ENCODE measurements at regions not wholly inside any gene's neighbourhood (a gene's known extent, or its start where the extent isn't known, plus 50 kb on each side); places are given as distances from the start of the nearest gene placed in this dataset.
"Not testable (repeated sequence)": the region's sequence is repeated elsewhere in the genome, so short reads cannot be mapped to it uniquely, and the experiment has no call there.

DNA sequence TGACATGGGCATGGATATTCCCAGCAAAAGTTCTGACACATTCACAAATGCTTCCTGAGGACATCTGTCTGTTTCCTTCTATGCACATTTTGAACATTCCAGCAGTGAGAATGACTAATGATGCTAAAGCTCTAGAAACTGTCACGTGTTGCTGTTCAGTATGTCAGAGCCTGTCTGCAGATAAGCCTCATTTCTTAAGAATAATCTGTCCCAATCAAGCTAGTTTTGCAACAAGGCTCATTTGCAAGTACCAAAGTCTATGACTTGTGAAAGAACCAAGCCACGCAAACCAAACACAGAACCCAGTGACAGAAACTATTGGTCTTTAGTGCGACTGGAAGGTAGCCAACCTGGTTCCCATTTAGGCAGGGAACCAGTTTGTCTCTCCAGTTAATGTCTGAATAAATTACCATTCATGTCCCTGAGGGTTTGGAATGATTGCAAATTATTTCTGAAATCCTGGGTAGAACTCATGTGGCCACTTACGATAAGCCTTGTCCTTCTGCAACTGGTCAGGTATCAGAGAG is 178.5 kb downstream of the C9orf152 start:
- no peak for DNase-seq

DNA sequence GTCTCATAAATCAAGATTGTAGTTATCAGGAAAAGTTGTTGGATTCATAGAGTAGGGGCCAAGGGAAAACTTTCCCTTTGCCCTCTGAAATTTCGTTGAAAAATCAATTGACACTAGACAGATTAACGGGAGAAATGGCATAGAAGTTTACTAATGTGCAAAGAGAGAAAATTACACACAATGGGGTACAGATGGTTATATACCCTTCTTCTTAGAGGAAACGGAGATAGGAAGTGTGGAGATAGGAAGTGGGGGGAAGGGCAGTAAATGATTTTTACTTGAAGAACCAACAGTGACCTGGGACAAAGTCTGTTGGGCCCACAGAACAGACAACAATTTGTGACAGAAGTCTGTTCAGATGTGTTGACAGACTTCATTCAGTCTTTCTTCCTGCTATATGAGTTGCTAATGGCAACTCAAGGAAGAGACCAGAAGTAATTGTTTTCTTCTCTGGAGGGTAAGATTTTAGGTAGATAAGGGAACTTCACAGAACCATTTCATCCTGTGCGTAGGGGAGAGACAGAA is 177.9 kb downstream of the C9orf152 start:
- DNase-seq, result no peak

DNA sequence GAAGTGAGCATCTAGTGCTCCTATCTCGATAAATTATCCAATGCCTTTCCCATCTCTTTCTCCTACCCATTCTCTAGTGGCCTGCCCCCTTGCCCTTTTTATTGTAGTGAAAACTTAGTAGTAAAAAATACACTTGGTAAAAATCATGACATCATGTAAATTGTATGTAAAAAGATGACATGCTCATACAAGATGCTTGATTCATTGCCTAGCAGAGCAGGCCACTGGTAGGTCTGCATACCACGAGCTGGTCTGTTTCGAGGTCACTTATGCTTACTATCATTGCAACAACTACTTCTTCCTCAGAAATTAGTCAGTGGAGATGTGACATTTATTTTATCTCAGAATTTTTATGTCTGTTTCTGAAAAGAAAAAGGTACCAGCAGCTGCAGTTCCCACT is 177.3 kb downstream of the C9orf152 start:
- no peak for DNase-seq

DNA sequence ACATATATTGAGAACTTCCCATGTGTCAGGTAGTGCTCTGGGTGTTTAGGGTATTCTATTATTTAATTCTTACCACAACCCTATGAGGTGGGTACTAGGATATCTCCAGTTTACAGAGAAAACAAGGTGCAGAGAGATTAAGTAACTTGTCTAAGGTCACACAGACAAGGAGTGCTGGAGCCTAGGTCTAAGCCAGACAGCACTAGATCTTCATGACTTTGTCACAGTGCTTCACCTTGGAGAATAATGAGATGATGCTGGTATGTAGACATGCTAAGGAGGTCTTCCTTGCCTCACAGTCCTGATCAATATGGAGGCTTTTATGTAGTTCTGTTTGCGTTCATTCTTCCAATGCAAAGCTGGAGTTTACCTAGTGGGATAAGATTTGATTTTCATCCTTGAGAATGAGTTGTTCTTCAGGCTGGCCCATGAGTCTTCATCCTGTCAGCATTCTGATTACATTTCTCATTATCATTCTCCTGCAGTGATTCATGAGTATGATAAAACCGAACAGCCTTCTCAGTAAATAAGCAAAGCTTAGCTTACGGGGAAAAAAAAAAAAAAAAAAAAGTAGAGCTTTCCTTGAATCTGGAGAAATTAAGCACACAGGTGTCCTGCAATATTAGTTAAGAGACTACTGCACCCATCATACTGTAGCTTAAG is 176.3 kb downstream of the C9orf152 start:
- DNase-seq, result no peak

DNA sequence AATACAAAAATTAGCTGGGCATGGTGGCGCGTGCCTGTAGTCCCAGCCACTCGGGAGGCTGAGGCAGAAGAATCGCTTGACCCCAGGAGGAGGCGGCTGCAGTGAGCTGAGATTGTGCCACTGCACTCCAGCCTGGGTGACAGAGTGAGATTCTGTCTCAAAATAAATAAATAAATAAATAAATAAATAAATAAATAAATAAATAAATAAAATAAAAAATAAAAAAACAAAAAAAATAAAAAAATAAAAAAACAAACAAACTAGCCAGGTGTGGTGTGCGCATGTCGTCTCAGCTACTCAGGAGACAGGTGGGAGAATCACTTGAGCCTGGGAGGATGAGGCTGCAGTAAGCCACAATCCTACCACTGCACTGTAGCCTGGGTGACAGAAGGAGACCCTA is 175.4 kb downstream of the C9orf152 start:
- not testable (repeated sequence) for DNase-seq

DNA sequence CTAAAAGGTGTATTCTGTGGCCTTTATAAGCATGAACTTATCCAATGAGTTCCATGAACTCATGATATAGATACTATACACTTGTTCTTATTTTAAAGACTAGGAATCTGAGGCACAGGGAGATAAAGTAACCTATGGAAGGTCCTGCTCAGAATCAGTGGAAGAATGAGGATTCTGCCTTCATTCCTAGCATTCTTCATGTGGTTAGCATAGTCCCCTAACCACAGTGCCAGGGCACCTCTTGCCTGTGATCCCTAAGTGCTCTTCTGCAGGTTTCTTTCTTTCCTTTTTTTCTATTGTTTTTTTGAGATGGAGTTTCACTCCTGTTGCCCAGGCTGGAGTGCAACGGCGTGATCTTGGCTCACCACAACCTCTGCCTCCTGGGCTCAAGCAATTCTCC is 174.1 kb downstream of the C9orf152 start:
- no peak for DNase-seq

DNA sequence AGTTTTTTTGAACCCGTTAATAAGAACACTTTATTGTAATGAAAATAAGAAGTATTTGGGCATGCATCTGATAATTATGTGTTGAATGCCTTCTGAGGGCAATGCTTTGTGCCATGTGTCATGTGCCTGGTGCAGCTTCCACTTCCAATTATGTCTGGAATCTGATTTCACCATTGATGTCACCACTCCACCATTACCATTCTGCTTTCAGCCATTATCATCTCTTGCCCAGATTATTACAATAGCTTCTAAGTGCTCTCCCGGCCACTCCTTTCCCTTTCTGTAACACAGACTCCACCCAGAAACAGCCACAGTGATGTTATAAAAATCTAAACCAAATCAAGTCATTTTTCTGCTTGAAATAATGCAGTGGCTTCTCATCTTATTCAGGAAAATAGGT is 171.7 kb downstream of the C9orf152 start:
- no peak for DNase-seq

DNA sequence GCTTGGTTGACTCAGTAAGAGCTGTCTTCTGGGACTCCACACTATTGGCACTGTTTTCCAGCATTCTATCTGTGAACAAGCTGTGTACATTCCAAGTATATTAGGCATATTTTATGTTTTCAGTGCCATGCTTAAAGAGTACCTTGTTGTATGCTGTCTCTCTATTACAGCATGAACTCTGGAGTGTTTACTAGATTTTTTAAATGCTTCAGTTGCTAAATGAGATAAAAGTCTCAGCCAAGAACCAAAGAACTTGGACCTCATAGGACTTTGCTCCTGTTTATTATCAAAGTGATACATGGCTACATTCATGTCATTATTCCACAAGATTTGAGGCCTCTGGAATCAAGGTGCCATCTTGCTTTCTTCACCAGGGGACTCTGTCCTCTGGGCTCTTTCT is 167.2 kb downstream of the C9orf152 start:
- DNase-seq, result no peak

DNA sequence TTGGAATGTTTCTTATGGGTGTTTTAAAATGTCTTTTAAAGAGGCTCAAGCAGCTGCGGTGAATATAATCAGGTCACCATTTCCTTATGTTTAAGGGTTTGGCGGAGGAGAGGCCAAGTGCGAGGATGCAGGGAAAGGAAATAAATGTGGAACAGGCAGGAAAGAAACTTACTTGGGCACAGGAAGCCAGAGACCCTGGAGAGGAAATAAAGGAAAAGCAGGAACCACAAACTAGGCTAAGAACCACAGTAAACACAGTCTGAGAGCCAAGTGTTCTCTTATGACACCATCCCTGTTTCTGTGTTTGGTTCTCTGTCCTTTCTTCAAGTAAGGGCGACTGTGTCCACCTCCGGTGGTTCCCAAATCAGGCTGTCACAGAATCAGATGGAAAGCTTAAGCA is 166.5 kb downstream of the C9orf152 start:
- no peak for DNase-seq

DNA sequence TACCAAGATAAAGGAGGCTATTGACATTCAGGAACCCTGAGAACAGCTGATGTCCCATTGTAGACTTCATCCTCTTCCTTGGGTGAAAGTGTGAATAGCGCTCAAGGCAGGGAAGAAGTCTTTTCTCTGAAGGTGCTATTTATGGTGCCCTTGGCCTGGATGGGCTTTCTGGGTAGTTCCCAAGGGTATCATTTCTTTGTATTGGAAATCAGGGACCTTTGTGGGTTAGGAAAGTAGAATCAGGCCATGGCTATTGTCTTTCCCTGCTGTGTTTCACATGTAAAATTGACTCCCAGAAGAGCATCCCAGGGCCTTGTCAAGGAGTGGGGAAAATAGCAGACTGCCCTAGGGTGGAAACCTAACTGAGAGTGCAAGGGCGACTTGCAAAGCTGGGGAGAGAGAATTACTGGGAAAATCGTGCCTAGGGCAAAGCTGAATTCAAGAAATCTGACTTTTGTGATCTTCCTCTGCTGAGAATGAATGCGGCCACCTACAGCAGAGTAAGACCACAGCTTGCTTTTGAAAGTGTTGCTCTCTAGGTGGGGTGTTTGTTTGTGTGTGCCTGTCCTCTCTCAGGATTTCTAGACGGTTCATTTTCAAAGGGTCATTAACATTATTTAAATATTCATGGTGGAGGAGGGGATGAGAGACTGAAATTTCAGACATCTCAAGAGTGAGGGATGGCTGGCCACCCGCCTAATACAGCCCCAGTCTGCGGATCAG is 160.6 kb downstream of the C9orf152 start:
- no peak for DNase-seq

DNA sequence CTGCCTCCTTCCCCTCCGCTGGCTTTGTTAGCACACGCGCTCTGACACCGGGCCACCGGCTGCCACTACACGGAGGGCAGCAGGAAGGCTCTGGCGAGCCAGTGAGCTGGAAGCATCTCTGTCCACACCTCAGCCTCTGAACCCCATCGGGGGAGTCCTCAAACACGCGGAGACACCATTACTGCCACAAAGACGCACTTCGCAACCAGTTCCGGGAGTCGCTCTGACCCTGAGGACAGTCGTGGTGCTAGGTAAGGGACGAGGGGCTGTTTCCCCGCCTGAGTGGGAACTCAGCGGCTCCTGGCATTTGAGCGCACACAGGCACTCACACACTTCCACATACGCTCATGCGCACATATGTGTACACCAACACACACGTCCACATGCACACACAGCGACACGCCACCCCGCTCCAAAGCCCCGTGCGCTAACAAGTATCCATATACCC is 160.0 kb downstream of the C9orf152 start:
- DNase-seq, result peak; percentile 9

DNA sequence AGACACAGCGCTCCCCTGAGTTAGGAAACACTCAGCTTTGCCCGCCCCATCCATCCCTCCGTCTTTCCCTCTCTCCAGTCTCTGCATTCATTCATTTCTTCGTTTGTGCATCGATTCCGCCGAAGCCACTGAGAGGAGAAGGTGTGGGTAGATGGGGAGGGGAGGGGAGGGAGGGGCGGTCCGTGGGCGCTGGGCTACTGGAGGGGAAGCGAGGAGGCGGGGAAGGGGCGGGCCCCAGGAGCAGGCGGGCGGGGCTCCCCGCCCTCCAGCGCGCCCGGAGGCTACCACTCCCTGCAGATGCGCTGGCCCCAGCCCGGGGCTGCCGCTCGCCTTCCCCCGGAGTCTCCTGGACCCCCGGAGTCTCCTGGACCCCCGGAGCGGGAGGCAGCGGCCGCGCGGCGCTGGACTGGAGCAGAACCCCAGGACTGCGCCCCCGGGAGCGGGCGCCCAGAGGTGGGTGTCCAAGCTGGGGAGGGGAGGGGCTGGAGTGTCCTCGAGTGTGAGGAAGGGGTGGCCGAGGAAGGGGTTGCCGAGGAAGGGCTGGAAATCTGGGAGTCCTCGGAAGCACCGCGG is 159.5 kb downstream of the C9orf152 start:
- DNase-seq, result peak; percentile 76

DNA sequence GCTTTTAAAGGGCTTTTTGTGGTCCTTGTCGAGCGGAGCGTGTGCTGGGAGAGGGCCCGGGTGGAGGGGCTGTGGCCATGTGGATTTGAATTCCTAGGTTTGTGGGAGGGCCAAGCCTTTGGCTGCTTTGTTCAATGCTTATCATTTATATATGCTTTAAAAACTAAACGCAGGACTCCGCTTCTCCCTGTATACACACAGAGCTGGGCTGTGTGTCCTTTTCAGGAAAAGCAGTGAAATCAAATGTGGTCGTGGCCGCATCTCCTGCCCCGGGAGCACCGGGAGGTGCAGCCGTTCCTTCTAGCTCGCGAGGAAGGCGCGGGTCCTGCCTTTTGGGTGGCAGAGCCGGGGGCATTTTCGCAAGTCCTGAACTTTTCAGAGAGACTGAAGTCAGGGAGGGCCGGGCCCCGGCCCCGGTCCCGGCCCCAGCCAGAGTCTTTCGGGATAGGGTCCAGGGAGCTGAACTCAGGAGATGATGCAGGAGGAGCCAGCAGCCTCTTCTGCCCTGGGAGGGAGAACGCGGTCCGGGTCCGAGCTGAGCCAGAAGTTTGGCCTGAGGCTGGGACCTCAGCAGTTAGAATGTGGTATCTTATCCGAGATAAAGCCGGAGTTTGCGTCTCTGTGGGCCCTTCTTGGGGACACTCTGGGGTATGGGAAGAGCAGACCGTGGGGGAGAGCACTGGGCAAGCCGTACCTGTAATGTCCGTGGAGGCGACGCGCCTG is 158.8 kb downstream of the C9orf152 start:
- DNase-seq, result no peak

DNA sequence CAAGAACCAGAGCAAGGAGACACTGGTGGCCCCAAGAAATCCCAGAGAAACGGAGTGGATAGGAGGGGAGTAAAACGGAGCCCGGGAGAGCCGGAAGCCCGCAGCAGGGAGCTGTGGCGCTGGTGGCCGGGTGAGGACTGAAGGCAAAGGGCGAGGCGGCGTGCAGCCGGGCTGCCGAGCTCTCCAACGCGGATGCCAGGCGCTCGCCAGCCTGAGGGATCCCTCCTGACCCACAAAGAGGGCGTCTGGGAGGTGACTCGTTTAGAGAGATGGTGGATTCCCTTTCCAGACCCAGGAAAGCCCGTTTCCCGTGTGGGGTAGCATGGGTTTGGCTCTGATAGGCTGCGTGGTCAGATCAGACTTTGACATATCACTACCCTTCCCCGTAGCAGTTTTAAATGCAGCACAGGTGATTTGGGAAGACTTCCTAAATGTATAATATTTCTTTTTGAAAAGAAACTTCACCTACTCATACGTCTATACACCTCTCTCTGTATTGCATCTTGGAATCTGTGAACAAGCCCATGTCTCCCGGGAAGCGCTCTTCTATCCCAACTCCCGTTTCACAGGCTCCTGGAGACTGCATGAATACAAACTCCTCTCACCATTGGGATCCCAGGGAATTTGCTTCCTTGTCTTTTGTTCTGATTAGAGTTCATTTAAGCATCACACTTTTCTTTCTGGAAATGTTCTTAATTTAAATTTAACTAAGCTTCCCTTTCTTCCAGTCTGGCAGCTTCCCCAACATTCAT is 158.1 kb downstream of the C9orf152 start:
- no peak for DNase-seq

DNA sequence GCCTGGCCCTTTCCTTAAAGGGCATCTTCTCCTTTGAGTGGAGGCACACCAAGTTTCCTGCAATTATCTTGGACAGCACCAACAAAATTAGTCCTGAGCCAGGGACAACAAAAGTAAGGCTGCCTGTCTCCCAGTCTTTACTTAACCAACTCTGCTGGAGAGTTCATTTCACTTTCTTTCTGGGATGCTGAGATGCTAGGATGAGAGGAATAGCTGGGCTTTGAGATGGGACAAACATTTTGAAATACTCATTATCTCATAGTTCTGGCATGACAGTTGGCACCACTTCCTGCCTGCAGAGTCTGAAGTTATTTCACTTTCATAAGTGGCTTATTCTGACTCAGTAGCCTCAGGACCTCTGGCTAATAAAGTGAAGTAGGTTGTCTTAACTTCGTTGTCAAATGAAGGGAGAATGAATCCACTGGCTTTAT is 157.0 kb downstream of the C9orf152 start:
- DNase-seq, result no peak

DNA sequence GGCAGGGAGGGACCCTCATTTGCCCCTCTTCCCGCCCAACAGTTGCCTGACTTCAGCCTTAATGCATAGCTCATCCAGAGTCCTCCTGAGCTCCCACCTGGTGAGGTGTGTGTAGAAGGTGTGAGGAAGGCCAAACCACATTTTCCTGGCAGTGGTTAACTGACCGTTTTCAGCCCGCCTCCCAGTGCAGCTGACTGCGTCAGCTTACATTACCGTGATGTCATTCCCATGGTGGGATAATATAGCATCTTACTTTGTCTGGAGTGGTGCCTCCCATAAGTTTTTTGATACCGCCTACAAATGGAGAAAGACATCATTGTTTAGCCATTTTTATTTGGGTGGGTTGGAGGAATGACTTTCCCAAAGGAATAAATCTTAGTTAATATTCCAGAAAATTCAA is 151.9 kb downstream of the C9orf152 start:
- DNase-seq, result no peak

DNA sequence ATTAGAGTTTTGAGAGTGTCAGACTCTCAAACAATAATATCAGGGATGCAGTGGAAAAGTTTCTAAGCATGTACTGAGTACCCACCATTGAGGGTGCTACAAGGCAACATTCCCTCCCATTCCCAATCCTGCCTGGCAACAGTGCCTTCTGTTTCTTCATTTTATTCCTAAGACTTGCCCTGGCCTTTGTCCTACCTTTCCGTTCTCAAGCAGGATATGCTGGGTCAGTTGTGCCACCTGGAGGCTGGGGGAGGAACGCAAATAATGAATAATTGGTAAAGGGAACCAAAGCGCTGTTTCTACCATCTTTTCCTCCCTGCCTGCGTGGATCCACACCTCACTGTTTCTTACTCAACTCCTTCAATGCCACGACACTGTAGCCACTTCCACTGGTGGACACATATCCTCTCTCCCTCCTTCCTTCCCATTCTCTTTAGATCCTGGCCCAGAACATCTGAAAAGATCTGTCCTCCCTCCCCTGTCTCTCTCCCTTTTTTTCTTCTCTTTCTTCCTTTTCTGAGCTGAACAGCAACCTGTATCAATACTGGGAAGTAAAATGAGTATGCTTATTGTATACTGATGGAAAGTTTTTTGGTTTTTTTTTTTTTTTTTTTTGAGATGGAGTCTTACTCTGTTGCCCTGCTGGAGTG is 149.5 kb downstream of the C9orf152 start:
- DNase-seq, result peak; percentile 25

DNA sequence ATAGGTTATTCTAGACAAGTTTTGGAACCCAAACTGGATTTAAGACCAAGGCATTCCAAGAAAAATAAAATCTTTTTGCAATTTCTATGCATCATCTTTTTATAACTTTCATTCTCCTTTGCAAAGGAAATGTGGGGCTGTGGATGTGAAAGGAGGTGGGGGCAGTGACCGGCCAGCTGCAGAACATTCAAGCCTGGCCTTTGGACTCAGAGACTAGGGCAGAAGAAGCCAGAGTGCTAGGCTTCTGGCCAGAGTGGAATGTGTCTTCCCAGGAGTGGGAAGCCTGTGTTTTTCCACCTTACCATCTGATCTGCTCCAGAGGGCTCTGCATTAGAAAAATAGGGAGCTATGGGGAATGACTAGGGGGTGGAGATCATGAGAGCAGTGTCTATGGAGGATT is 148.5 kb downstream of the C9orf152 start:
- no peak for DNase-seq

DNA sequence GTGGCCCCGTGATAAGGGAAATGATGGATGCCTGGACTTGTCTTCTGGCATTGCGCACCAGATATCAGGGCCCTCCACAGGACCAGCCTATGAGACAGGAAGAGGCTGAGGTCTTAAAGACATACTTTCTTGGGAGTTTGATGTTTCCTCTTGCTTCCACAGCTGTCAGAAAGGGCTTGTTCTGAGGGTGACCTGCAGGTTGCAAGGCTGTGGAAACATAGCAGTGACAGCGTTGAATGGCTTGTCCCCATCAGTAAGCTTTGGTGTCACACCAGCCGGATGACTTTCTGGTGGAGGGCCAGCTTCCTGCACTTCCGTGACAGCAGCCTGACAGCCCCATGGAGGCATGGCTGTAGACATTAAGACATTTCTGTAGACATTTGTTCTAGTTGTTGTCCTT is 143.2 kb downstream of the C9orf152 start:
- DNase-seq, result no peak

DNA sequence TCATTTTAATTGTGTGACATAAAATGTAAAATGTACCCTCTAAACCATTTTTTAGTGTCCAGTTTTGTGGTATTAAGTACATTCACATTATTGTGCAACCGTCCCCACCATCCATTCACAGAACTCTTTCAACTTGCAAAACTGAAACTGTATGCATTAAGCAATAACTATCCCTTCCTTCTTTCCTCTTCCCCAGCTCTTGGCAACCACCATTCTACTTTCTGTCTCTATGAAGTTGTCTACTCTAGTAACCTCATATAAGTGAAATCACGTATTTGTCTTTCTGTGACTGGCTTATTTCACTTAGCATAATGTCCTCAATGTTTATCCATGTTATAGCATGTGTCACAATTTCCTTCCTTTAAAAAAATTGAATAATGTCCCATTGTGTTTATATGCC is 142.4 kb downstream of the C9orf152 start:
- DNase-seq, result no peak

DNA sequence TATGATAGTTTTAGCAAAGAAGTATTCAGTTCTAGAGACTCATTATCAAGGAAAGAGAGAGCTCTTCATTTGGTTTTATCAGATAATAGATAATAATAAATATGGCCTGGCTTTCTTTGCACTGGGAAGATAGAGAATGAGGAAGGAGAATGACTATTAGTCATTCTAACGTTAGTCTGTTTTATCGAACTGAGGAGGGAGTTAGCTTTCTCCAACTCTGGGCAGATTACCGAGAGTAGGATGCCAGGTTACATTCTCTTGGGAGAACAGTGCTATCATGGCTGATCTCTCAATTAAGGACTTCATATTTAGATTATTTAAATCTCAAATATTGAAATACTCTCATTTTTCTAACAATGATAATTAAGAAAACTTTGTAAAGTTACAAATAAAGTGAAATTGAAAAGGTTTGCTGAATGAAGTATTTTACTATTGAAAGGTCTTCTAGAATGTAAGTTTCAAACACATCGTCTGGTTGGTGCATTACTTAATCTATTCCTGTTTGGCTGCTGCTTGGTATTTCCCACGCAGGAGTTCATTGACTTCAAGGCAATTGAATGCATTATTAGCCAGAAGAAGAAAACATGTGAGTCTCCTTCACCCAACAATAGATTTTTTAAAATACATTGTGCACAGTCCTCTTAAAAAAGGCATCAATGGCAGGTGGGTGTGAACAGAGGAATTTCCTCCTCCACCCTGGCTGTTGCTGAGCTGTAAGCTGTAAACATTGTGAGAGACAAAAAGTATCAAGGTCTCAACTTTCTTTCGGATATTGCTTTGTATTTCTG is 140.8 kb downstream of the C9orf152 start:
- DNase-seq, result no peak
